Head of caudate nucleus (tissue), 42 donors: ENCODE measurements at regions not wholly inside any gene's neighbourhood (a gene's known extent, or its start where the extent isn't known, plus 50 kb on each side); places are given as distances from the start of the nearest gene placed in this dataset.

ENCODE experiments used
- DNase-seq, 42 donors: peaks; one replicate each; pipeline versions ENCODE4 v3.0.0 to v3.0.0-alpha.2; 2020 to 2021; ENCODE audit warnings: mixed read lengths in 7 of 42
- intact Hi-C: fragments of 100-400 bp; cut with DNase I; formaldehyde crosslinking; loops from one replicate; pipeline ENCODE4 v1.15.0; 2022

DNA sequence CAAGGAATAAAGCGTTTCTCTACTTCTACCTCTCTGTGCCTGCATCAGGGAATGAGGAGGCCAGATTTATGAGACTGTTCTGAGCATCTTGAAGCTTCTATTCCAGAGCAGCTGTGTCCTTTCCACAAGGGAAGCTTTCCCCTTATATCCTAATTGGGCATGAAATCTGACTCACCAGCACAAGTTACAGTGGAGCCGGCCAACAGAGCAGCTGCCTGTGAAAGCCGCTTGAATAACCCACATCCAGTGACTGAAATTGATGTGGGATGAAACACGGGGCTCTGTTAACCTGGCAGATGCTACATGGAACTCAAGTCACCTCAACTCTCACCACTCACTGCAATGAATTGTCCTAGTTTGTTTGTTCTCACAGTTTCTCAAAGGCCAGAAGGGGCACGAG, 400.3 kb downstream of the TFAP2A start:
- intact Hi-C loops: no loop called here
- DNase-seq: peak in 5 of 42 donors; percentile 1 to 40 (median 6)

GRCh38 chr6:10000551-10000950, 414.3 kb downstream of the TFAP2A start:
- intact Hi-C loops: no loop called here
- no peak for DNase-seq

DNA sequence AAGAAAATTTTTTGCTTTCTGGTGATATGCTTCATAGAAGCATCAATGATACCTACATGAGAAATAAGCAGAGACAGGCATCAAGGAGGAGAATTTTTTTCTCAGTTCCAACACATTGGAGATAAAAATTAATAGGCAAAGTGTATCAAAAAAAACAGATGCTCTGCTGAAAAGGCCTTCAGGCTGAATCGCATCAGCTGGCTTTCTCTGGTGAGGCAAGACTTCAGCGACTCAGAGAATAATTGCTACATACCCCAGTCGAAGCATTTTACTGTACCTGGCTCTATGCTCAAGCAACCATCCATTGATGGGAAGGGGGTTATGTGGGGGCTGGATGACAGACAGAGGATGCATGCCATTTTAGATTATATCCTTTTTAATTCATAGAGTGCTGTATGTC, 415.1 kb downstream of the TFAP2A start:
- intact Hi-C loops: no loop called here
- no peak for DNase-seq

DNA sequence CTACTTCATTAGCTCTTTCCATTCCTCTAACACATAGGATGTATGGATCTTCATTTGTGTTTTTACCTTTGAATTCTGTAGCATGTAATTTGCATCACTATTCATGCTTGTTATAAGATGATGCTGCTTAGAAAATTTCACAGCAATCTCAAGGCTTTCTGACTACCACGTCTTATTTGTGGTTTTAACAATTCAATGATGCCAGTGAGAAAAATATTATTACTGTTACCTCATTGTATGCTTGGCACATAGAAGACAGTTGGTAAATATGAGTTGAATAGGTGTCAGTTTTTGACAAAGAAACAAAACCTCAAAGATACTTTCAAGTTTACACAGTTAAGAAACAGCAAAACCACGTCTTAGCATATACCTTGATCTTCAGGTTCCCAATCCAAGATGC, 428.6 kb downstream of the TFAP2A start:
- intact Hi-C loops: no loop called here
- DNase-seq: no peak

DNA sequence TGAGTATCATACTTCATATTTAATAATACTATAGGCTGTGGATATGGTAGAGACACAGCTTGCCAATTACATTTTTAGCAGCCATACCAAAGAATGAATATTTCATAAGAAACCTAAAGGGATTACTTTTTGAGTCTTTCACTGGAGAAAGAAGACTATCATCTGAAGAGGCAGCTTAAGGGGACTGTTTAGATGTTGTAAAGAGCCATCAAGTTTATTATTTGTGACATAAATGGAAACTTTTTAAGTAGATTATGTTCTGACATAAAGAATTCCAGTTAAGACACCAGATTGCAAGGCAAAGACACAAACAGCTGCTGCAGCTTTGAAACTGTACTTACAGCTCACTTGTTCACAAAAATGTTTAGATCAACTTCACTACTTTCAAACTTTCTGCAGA, 429.4 kb downstream of the TFAP2A start:
- intact Hi-C loops: no loop called here
- DNase-seq: no peak

- intact Hi-C loops: no loop called here
- no peak for DNase-seq
Observed at GRCh38 chr6:9984607-9985006, 430.3 kb downstream of the TFAP2A start.

DNA sequence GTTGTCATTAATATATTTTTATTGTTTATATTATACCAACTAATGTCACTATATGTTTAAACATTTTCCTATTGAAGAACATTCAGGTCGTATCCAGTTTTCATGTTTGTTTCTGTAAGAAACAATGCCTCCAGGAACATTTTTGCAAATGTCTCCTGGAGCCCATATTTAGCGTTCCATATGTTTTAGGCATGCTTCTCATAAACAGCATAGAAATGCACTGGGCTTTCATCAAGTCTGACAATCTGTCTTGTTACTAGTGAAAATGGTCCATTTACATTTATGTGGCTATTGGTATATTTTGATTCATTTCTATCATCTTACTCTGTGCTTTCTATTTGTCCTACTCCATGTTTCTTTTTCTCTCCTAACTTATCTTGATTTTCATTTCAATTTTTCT, 431.7 kb downstream of the TFAP2A start:
- DNase-seq: no peak
- intact Hi-C loops: no loop called here

DNA sequence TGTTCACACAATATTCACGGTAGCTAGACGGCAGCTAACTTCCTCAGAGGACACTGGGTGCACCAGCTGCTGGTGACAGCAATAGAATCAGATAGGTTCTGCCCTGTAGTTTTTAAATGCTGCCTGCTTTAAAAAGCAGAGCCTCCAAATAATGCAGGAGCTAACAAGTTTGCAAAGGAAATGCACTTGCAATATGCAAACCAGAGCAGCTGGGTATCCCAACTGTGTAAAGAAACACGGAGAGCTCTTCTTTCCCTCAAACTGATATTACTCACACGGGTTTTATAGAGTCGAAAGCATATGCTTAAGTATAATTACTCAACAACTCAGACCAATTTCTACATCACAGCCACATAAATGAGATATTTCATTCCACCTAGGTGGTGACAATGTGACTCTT, 432.7 kb downstream of the TFAP2A start:
- intact Hi-C loops: no loop called here
- DNase-seq: no peak

DNA sequence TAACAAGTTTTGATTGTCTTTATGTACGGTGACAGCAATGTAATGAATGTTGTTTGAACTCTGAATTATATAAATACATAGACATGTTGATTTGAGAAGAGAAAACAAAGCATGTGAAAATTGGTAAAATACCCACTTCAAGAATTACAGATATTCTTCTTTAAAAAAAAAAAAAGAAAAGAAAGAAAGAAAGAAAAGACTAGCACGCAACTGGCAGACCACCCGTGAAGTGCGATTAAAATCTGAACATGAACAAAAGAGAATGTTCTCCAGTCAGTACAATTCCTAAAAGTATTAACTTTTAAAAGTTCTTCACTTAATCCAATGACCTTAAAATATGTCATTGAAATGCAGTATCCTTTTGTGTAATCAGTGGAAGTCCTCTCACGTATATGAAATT, 434.9 kb downstream of the TFAP2A start:
- no peak for DNase-seq
- intact Hi-C loops: no loop called here

DNA sequence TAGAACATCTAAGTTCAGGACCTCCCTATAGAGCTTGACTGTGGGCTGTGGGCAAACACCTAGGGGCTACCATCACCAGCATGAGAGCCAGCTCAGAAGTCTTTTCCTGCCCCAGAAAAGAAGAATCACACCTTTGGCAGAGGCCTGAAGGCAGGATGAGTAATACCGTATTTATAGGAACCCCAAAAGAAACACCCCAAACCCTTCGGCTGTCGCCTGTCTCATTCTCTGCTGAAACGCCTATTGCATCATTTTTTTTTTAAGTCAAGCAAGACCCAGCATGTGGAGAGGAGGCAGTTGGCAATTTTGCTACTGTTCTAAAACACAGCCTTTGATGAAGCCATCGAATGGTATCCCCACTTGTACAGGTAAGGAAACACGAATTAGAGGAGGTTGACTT, 436.4 kb downstream of the TFAP2A start:
- intact Hi-C loops: no loop called here
- no peak for DNase-seq

DNA sequence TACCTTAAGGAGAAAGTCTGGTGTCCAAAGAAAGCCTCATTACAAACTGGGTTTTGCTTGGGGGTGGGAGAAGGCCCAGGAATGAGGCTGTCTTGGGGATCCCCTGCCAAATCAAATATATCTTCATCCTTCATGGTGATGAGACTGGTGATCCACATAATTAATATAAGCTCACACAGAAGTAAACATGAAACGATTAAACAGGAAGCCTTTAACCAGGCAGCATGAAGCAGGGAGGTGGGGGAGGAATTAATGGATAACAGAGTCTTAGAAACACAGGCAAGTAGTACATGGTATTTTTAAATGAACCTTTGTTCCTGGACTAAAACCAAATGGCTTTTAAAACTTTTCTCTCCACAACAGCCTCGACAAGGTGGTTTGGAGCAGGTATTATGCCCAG, 437.5 kb downstream of the TFAP2A start:
- no peak for DNase-seq

GRCh38 chr6:9961646-9962045, 453.2 kb downstream of the TFAP2A start:
- DNase-seq: no peak
- intact Hi-C loops: no loop called here

More for the DNA sequence above, 437.5 kb downstream of the TFAP2A start:
- intact Hi-C loops: no loop called here

DNA sequence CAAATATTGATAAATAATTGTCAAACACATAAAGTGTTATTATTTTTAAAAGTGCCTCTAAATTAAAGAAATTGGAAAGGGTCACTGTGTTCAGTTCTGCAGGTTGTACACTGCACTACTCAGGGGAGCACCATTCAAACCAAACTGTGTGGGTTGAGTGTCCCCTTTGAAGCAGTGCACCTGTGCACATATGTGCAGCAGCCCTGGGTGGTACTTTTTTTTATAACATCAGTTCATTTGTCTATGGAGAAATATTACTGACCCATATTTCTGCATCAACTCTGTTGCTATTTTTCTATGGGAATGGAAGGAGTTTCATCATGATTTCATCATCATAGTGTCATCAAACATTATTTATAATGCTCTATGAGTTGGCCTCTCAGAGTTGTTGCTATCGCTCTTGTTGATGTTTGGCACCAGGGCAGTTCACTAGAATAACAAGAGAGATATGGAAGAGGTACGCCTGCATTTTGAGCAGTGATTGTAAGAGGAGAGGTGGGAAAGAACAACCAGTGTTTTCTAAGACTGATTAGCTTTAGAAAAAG, 457.6 kb downstream of the TFAP2A start:
- intact Hi-C loops: no loop called here
- no peak for DNase-seq

DNA sequence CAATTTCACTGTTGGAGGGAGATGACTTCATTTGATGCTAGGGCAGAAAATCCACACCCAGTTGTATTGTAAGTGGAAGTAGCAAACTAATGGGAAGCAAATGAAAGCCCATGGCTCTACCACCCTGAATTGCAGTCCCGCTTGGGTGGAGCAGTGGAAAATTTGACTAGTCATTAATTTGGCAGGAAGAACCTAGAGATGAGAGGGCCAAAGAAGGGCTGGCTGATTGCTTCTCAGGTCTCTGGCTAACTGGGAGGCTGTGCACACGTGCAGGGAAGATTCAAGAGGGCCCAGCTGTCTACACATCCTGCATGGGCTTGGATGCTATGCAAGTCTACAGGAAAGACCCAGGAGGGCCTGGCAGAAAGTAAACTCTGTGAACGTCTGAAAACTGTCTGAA, 466.2 kb downstream of the TFAP2A start:
- intact Hi-C loops: no loop called here
- no peak for DNase-seq

DNA sequence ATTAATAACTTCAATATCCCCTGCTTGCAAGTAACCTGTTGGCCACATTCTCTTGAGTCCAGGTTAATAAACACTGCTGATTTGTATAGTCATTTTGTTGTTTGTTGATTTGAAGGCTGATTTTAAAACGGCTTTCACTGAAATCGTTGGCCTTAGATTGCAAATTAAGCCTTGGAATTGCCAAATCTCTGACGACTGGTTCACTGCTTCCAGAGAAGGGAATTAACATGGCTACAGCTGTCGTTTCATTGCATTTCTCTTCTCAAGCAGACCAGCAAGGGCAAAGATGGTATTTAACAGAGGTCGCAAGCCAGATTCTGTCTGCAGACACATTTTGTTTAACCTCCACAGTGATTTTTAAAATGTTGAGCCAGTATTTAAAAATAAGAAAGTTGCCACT, 470.9 kb downstream of the TFAP2A start:
- intact Hi-C loops: no loop called here

GRCh38 chr6:9943026-9943425, 471.8 kb downstream of the TFAP2A start:
- no peak for DNase-seq
- intact Hi-C loops: no loop called here

More for the DNA sequence above, 470.9 kb downstream of the TFAP2A start:
- DNase-seq: no peak

DNA sequence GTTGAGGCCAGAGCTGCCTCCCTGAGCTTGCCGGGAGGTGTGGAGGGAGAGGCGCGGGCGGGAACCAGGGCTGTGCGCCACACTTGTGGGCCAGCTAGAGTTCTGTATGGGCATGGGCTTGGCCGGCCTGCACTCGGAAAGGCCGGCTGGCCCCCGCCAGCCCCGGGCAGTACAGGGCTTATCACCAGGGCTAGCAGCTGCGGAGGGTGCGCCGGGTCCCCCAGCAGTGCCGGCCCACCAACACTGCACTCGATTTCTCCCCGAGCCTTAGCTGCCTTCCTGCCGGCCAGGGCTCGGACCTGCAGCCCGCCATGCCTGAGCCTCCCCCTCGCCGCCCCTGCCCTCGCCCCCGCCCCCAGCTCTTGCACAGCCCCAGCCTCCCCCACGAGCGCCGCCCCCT, 472.7 kb downstream of the TFAP2A start:
- DNase-seq: no peak
- intact Hi-C loops: no loop called here

DNA sequence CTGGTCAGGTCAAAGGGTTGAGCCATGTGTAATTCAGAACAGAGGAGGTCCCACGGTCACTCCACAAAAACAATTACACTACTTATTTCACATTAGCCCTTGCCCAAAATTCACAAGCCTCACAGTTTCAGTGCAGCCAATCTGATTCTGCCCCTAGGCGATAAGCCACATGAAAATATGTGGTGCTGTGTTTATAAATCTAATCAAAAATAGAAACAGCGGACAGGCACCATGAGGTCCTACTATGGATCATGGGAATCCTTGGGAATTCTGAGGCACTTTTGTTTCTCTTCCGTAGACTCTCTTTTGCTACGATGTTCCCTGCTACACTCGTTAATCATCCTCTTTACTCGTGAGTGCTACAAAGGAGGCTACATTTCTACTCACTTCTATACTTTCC, 476.1 kb downstream of the TFAP2A start:
- no peak for DNase-seq
- intact Hi-C loops: no loop called here

GRCh38 chr6:9937031-9937763, 477.7 kb downstream of the TFAP2A start:
- intact Hi-C loops: no loop called here
- no peak for DNase-seq

DNA sequence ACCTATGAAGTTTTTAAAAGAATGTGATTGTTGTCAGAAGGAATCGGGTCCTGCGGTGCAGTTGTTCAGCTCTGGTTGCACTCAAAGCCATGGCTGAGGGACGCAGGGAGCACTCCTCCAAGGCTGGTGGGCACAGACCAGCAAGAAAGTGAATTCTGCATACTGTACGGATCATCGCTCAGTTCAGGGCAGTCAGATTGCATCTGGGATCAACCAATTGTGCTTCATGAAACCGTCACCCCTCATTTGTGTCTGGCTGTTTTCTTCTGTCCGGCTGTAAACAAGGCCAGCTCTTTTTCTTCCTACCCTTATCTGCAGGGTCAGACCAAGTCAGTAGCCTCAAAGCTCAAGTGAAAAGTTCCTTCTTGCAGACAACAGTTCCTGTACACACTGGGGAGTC, 478.3 kb downstream of the TFAP2A start:
- DNase-seq: no peak
- intact Hi-C loops: no loop called here

- intact Hi-C loops: no loop called here
- no peak for DNase-seq
Observed at GRCh38 chr6:9933677-9934076, 481.2 kb downstream of the TFAP2A start.
